SU-DHL-6 (cell line): ENCODE measurements at regions not wholly inside any gene's neighbourhood (a gene's known extent, or its start where the extent isn't known, plus 50 kb on each side); places are given as distances from the start of the nearest gene placed in this dataset.

Experiments used
- EZH2phosphoT487 ChIP-seq: fragments of 200-600 bp; sonication (generic), shearing (Covaris generic); conservative IDR thresholded peaks from 2 replicates; pipeline ENCODE4 v1.6.1; 2018; ENCODE audit warnings: mild to moderate bottlenecking, antibody characterized with exemption, low read length, moderate library complexity, mixed read lengths
- TF ChIP-seq, protein P1 (sequence below): fragments of 200-600 bp; sonication (generic); IDR thresholded peaks from one replicate; pipeline ENCODE4 v1.5.1; 2017; ENCODE audit warnings: antibody characterized with exemption, mild to moderate bottlenecking, low read length, moderate library complexity; ENCODE audit not compliant: insufficient read depth, poor library complexity, severe bottlenecking

GRCh38 chr1:224563666-224564065, 52.5 kb upstream of the CNIH3 start:
- TF ChIP-seq, protein P1, sequence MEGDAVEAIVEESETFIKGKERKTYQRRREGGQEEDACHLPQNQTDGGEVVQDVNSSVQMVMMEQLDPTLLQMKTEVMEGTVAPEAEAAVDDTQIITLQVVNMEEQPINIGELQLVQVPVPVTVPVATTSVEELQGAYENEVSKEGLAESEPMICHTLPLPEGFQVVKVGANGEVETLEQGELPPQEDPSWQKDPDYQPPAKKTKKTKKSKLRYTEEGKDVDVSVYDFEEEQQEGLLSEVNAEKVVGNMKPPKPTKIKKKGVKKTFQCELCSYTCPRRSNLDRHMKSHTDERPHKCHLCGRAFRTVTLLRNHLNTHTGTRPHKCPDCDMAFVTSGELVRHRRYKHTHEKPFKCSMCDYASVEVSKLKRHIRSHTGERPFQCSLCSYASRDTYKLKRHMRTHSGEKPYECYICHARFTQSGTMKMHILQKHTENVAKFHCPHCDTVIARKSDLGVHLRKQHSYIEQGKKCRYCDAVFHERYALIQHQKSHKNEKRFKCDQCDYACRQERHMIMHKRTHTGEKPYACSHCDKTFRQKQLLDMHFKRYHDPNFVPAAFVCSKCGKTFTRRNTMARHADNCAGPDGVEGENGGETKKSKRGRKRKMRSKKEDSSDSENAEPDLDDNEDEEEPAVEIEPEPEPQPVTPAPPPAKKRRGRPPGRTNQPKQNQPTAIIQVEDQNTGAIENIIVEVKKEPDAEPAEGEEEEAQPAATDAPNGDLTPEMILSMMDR, result no peak
- no peak for TF ChIP-seq EZH2phosphoT487
